Kidney (tissue), 13 donors: ENCODE measurements at regions not wholly inside any gene's neighbourhood (a gene's known extent, or its start where the extent isn't known, plus 50 kb on each side); places are given as distances from the start of the nearest gene placed in this dataset.
A peak's percentile ranks its signal among the peaks of the same experiment; 100 is the strongest.

Experiments used
- DNase-seq, 5 donors: peaks; one replicate each; pipeline ENCODE4 v3.0.0-alpha.2; 2013 to 2020
- FAIRE-seq: peaks from 2 replicates; lab custom pipeline; 2012; peaks lifted over from hg19 to GRCh38; lab: Jason Lieb, UNC
- H3K27ac ChIP-seq, 2 donors: one replicate each; pipeline ENCODE4 v1.7.0; 2013; ENCODE audit warnings: low read depth in 2 of 2, low read length in 2 of 2, inconsistent platforms in 1 of 2
- H3K27me3 ChIP-seq: one replicate; pipeline ENCODE4 v1.7.1; 2013; ENCODE audit warnings: low read length, inconsistent platforms; ENCODE audit not compliant: control insufficient read depth, insufficient read depth
- H3K36me3 ChIP-seq, 3 donors: one replicate each; pipeline versions ENCODE4 v1.7.0 to v1.7.1; 2013; ENCODE audit warnings: low read length in 3 of 3, control low read depth in 1 of 3, inconsistent platforms in 1 of 3; ENCODE audit not compliant: insufficient read depth in 3 of 3, control insufficient read depth in 2 of 3
- H3K4me1 ChIP-seq, 3 donors: one replicate each; pipeline versions ENCODE4 v1.7.0 to v1.7.1; 2013; ENCODE audit warnings: low read length in 3 of 3, inconsistent platforms in 1 of 3, low read depth in 1 of 3; ENCODE audit not compliant: control insufficient read depth in 2 of 3, insufficient read depth in 2 of 3
- H3K4me3 ChIP-seq, 3 donors: one replicate each; pipeline versions ENCODE4 v1.7.0 to v1.8.1; 2013; ENCODE audit warnings: low read length in 3 of 3, control low read depth in 1 of 3, inconsistent platforms in 1 of 3
- H3K9ac ChIP-seq, 3 donors: one replicate each; pipeline versions ENCODE4 v1.7.0 to v1.7.1; 2013; ENCODE audit warnings: low read length in 3 of 3, control low read depth in 1 of 3, inconsistent platforms in 1 of 3
- H3K9me3 ChIP-seq, 3 donors: one replicate each; pipeline versions ENCODE4 v1.7.0 to v1.7.1; 2013; ENCODE audit warnings: low read length in 3 of 3, control low read depth in 1 of 3, inconsistent platforms in 1 of 3; ENCODE audit not compliant: control insufficient read depth in 2 of 3, insufficient read depth in 1 of 3
- CTCF ChIP-seq: IDR thresholded peaks from 3 replicates; pipeline ENCODE4 v1.5.1; 2012; ENCODE audit warnings: mild to moderate bottlenecking, moderate library complexity, borderline replicate concordance; ENCODE audit not compliant: insufficient read depth; ENCODE audit errors: extremely low read depth
- intact Hi-C: fragments of 100-400 bp; cut with DNase I; formaldehyde crosslinking; loops from one replicate; pipeline ENCODE4 v1.11.1; 2022
- donor health status: control.
- donor health status: control.
- donor health status: control.
- donor health status: control.
- donor health status: control.
- donor health status: DM: yes; HTN: yes; CAD: no.
- donor health status: Normal renal cell carcinoma (clear cell type).

DNA sequence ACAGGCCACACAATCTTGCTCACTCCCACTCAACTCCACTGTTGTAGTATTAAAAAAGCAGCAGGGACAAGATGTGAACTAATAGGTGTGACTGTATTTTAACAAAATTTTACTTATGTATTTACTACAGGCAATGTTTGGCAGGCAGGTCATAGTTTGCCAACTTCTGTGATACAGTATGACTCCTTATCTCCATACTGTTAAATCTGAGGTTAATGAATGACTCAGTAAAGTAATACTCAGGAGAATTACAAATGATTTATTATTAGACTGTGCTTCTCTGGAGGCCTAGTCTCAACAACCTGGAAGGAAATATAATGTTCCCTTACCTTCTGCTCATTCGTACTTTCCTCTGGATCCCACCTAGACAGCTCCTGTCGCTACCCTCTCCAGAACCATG lies 258.6 kb upstream of the KCNMB2 start:
- DNase-seq (peak in 2 of 5 donors; percentile 33 to 34), FAIRE-seq (no peak)
- H3K36me3 ChIP-seq, result no peaks in the 10 kb centered on the region
- H3K4me1 ChIP-seq, result no peaks in the 10 kb centered on the region
- H3K9me3 ChIP-seq, result peaks cover 0 to 2% (median 0%) of the 10 kb centered on the region in 3 donors
- no peak for TF ChIP-seq CTCF
- no peak overlapping the region for H3K27ac ChIP-seq
- H3K27me3 ChIP-seq, result no peaks in the 10 kb centered on the region
- H3K4me3 ChIP-seq, result no peak overlapping the region
- H3K9ac ChIP-seq, result no peak overlapping the region
- intact Hi-C loops, result no loop called here

DNA sequence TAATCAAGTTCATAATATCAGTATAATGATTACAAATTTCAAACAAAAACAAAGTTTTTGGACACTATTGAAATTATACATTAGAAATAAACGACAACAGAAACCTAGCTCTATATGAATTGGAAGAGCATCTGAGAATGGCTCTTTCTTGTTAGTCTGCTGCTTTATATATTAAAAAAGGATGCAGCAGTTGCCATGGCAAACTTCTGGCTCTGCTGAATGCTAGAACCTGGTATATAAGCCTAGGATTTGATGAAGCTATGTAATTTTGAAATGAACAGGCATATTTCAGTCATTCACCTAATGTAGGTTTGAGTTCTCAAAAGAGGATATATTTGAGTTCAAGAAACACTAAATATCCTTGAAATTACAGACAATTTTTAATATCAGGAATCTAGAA lies 252.7 kb upstream of the KCNMB2 start:
- H3K4me1 ChIP-seq, result no peaks in the 10 kb centered on the region
- intact Hi-C loops, result no loop called here
- no peaks in the 10 kb centered on the region for H3K27me3 ChIP-seq
- FAIRE-seq (no peak), DNase-seq (no peak)
- no peak overlapping the region for H3K9ac ChIP-seq
- no peak overlapping the region for H3K27ac ChIP-seq
- no peak overlapping the region for H3K4me3 ChIP-seq
- no peak for TF ChIP-seq CTCF
- peaks cover 0 to 2% (median 0%) of the 10 kb centered on the region in 3 donors for H3K9me3 ChIP-seq
- no peaks in the 10 kb centered on the region for H3K36me3 ChIP-seq

GRCh38 chr3:178284181-178284580 lies 252.1 kb upstream of the KCNMB2 start:
- Histone ChIP-seq H3K9ac (no peak overlapping the region), H3K27ac (no peak overlapping the region), H3K27me3 (no peaks in the 10 kb centered on the region), H3K4me1 (no peaks in the 10 kb centered on the region), H3K36me3 (no peaks in the 10 kb centered on the region), H3K4me3 (no peak overlapping the region), H3K9me3 (peaks cover 0 to 2% (median 0%) of the 10 kb centered on the region in 3 donors)
- TF ChIP-seq CTCF, result no peak
- FAIRE-seq (no peak), DNase-seq (peak in 1 of 5 donors; percentile 18)
- intact Hi-C loops, result no loop called here

DNA sequence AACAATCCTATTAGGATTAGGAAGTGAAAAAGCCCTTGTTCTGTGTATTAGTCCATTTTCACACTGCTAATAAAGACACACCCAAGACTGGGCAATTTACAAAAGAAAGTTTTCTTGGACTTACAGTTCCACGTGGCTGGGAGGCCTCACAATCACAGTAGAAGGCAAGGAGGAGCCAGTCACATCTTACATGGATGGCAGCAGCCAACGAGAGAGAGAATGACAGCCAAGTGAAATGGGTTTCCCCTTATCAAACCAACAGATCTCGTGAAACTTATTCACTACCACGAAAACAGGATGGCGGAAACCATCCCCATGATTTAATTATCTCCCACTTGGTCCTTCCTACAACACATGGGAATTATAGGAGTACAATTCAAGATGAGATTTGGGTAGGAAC lies 248.2 kb upstream of the KCNMB2 start:
- Histone ChIP-seq H3K9ac (no peak overlapping the region), H3K27me3 (no peaks in the 10 kb centered on the region), H3K36me3 (no peaks in the 10 kb centered on the region), H3K4me3 (no peak overlapping the region), H3K9me3 (no peaks in the 10 kb centered on the region), H3K27ac (no peak overlapping the region), H3K4me1 (no peaks in the 10 kb centered on the region)
- no peak for TF ChIP-seq CTCF
- no peak for DNase-seq
- FAIRE-seq, result no peak
- intact Hi-C loops, result no loop called here
